ENCODE measurements at regions not wholly inside any gene's neighbourhood (a gene's known extent, or its start where the extent isn't known, plus 50 kb on each side); places are given as distances from the start of the nearest gene placed in this dataset.

GRCh38 chr4:1499465-1499864 is 93.2 kb upstream of the NKX1-1 start:
- no peak for DNase-seq (ENCODE audit: extremely low read depth in 1 of 4, low spot score in 3 of 4)
- BruUV-seq (replicated peaks), result no TSS peak
- H3K27ac ChIP-seq (ENCODE audit: extremely low read depth, low read depth, low read length), result no peak overlapping the region
- TF ChIP-seq ZNF282 (CRISPR knock-in tag; IDR thresholded peaks at IDR 0.05) (no peak), BRCA1 (IDR thresholded peaks at IDR 0.05) (no peak), BRCA1 (CRISPR knock-in tag; IDR thresholded peaks at IDR 0.05) (no peak), RBM22 (IDR thresholded peaks at IDR 0.05; ENCODE audit: low read depth, low read length, poor library complexity, severe bottlenecking) (no peak), HDAC8 (tag; IDR thresholded peaks at IDR 0.05) (no peak), ELF2 (CRISPR knock-in tag; IDR thresholded peaks at IDR 0.05) (no peak), KAT7 (CRISPR knock-in tag; IDR thresholded peaks at IDR 0.05; ENCODE audit: borderline replicate concordance) (no peak), SMARCC2 (IDR thresholded peaks at IDR 0.05; ENCODE audit: low read depth) (no peak), SMARCE1 (IDR thresholded peaks at IDR 0.05) (no peak), PRPF4 (IDR thresholded peaks at IDR 0.05; ENCODE audit: insufficient read depth, low read depth, low read length, poor library complexity, severe bottlenecking) (no peak), ZNF75A (CRISPR knock-in tag; IDR thresholded peaks at IDR 0.05) (no peak), HNRNPL (IDR thresholded peaks at IDR 0.05; ENCODE audit: low read depth, low read length) (no peak)
- TF ChIP-seq, protein P1, sequence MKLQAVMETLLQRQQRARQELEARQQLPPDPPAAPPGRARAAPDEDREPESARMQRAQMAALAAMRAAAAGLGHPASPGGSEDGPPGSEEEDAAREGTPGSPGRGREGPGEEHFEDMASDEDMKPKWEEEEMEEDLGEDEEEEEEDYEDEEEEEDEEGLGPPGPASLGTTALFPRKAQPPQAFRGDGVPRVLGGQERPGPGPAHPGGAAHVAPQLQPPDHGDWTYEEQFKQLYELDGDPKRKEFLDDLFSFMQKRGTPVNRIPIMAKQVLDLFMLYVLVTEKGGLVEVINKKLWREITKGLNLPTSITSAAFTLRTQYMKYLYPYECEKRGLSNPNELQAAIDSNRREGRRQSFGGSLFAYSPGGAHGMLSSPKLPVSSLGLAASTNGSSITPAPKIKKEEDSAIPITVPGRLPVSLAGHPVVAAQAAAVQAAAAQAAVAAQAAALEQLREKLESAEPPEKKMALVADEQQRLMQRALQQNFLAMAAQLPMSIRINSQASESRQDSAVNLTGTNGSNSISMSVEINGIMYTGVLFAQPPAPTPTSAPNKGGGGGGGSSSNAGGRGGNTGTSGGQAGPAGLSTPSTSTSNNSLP (IDR thresholded peaks at IDR 0.05; ENCODE audit: borderline replicate concordance, low read depth, low read length), result no peak
- TF ChIP-seq, protein P2, sequence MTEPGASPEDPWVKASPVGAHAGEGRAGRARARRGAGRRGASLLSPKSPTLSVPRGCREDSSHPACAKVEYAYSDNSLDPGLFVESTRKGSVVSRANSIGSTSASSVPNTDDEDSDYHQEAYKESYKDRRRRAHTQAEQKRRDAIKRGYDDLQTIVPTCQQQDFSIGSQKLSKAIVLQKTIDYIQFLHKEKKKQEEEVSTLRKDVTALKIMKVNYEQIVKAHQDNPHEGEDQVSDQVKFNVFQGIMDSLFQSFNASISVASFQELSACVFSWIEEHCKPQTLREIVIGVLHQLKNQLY (CRISPR knock-in tag; conservative IDR thresholded peaks at IDR 0.05), result no peak
- TF ChIP-seq, protein P3, sequence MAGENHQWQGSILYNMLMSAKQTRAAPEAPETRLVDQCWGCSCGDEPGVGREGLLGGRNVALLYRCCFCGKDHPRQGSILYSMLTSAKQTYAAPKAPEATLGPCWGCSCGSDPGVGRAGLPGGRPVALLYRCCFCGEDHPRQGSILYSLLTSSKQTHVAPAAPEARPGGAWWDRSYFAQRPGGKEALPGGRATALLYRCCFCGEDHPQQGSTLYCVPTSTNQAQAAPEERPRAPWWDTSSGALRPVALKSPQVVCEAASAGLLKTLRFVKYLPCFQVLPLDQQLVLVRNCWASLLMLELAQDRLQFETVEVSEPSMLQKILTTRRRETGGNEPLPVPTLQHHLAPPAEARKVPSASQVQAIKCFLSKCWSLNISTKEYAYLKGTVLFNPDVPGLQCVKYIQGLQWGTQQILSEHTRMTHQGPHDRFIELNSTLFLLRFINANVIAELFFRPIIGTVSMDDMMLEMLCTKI (IDR thresholded peaks at IDR 0.05; ENCODE audit: partially characterized antibody), result no peak
- TF ChIP-seq, protein P4, sequence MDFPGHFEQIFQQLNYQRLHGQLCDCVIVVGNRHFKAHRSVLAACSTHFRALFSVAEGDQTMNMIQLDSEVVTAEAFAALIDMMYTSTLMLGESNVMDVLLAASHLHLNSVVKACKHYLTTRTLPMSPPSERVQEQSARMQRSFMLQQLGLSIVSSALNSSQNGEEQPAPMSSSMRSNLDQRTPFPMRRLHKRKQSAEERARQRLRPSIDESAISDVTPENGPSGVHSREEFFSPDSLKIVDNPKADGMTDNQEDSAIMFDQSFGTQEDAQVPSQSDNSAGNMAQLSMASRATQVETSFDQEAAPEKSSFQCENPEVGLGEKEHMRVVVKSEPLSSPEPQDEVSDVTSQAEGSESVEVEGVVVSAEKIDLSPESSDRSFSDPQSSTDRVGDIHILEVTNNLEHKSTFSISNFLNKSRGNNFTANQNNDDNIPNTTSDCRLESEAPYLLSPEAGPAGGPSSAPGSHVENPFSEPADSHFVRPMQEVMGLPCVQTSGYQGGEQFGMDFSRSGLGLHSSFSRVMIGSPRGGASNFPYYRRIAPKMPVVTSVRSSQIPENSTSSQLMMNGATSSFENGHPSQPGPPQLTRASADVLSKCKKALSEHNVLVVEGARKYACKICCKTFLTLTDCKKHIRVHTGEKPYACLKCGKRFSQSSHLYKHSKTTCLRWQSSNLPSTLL (IDR thresholded peaks at IDR 0.05), result no peak

More at GRCh38 chr4:1499465-1499864, 93.2 kb upstream of the NKX1-1 start:
- H3K27me3 ChIP-seq (ENCODE audit: control insufficient read depth in 2 of 2, insufficient read depth in 2 of 2, low read length in 2 of 2), result peaks cover 9 to 42% of the 10 kb centered on the region in 2 experiments; a peak in 4 of 5 replicates
- H3K79me2 ChIP-seq (ENCODE audit: control insufficient read depth, insufficient read depth, low read length), result no peaks in the 10 kb centered on the region
- 3% methylated on average over 7 of the region's 7 CpGs for WGBS (ENCODE audit: insufficient coverage, low coverage, missing lambda C conversion rate)
- no peaks in the 10 kb centered on the region for H3K9me3 ChIP-seq (replicated peaks; ENCODE audit: control insufficient read depth, insufficient read depth, low read depth, low read length)
- CTCF ChIA-PET (ENCODE audit: low intra/inter-chr PET ratio), result no interaction called here
- H3K9me1 ChIP-seq (ENCODE audit: control insufficient read depth, insufficient read depth, low read length), result no peaks in the 10 kb centered on the region
- FAIRE-seq (no peak), ATAC-seq (peak; percentile 17; the same call in 2 of the 3 replicates)
- peaks cover 0 to 46% of the 10 kb centered on the region in 2 experiments; a peak in 2 of 5 replicates for H3K4me1 ChIP-seq (replicated peaks in 1 of 2; ENCODE audit: control insufficient read depth in 2 of 2, insufficient read depth in 2 of 2, low read length in 2 of 2)
- in situ Hi-C loops (cut with MboI), result no loop called here
- POLR2A ChIA-PET, result interaction anchor here (0.8 kb wide), 1 partner anchor 155 kb away, joined by 3 read pairs; no protein-coding TSS in a partner anchor
- H2AFZ ChIP-seq (ENCODE audit: low read depth, low read length), result no peak overlapping the region
- H3K4me2 ChIP-seq (ENCODE audit: insufficient read depth, low read length), result no peak overlapping the region
- no peaks in the 10 kb centered on the region for H4K20me1 ChIP-seq (replicated peaks; ENCODE audit: control insufficient read depth, insufficient read depth, low read length)
- intact Hi-C loops (cut with micrococcal nuclease), result no loop called here
- H3K9ac ChIP-seq (ENCODE audit: insufficient read depth in 1 of 2, low read depth in 2 of 2, low read length in 2 of 2), result no peak overlapping the region
- no peaks in the 10 kb centered on the region for H3K36me3 ChIP-seq (ENCODE audit: control insufficient read depth, insufficient read depth, low read length)
- H3K4me3 ChIP-seq, result no peak overlapping the region

Measured in K562 (cell line).